HCT116 (cell line): ENCODE measurements at regions not wholly inside any gene's neighbourhood (a gene's known extent, or its start where the extent isn't known, plus 50 kb on each side); places are given as distances from the start of the nearest gene placed in this dataset.

Experiments used
- ATAC-seq: fragments of 200-7000 bp; cut with Tn5 transposase; 2 replicates; pipeline ENCODE4 v1.9.1; 2020; ENCODE audit warnings: mild to moderate bottlenecking, moderate library complexity
- BruUV-seq: library from RNA; stranded (reverse); fragments of 400-500 nt; replicated peaks from 2 replicates; lab custom pipeline; 2021; lab: Mats Ljungman, UMichigan
- CTCF ChIA-PET: fragments of 300-600 bp; sonication (Branson Sonifier 250); formaldehyde crosslinking; loops from one replicate; lab custom pipeline; 2021; ENCODE audit warnings: antibody characterized with exemption; lab: Charles Lee
- POLR2A ChIA-PET: fragments of 300-600, 350-600 bp; sonication (Branson Sonifier 250); formaldehyde crosslinking; loops from one replicate; lab custom pipeline; 2021; ENCODE audit warnings: antibody characterized with exemption; lab: Charles Lee
- RAD21 ChIA-PET, 2 experiments: fragments of 300-600 bp; sonication (Branson Sonifier 250); formaldehyde crosslinking; loops; one replicate each; lab custom pipeline; 2023; ENCODE audit warnings: low total read pairs in 2 of 2; ENCODE audit not compliant: uncharacterized antibody in 2 of 2, unreplicated experiment in 2 of 2, low non-redundant PET in 1 of 2; lab: Charles Lee
- DNase-seq: peaks from one replicate; pipeline ENCODE4 v3.0.0-alpha.2; 2010; ENCODE audit warnings: low read depth, low spot score
- H2AFZ ChIP-seq: fragments of 200-600 bp; shearing (Covaris generic), sonication (generic); 2 replicates; pipeline ENCODE4 v1.6.1; 2017; ENCODE audit warnings: low read depth, mixed run types, mixed read lengths, antibody characterized with exemption, low read length; ENCODE audit not compliant: poor library complexity, severe bottlenecking
- H3K27ac ChIP-seq: 2 replicates; pipeline ENCODE4 v1.5.1; 2012; ENCODE audit warnings: low read depth, low read length
- H3K27me3 ChIP-seq: fragments of 200-600 bp; sonication (generic); 2 replicates; pipeline ENCODE4 v1.6.1; 2016; ENCODE audit warnings: mixed run types, low read length, mixed read lengths; ENCODE audit not compliant: insufficient read depth
- H3K36me3 ChIP-seq, 2 experiments: fragments of 200-500 bp in 1 of 2; fragments of 200-600 bp in 1 of 2; sonication (Bioruptor generic) in 1 of 2; sonication (generic) in 1 of 2; 2 replicates each; pipeline versions ENCODE4 v1.5.1 to v1.6.1; 2014 to 2016; ENCODE audit warnings: low read length in 2 of 2, inconsistent platforms in 1 of 2, mixed read lengths in 1 of 2, mixed run types in 1 of 2; ENCODE audit not compliant: insufficient read depth in 2 of 2, control insufficient read depth in 1 of 2
- H3K4me1 ChIP-seq, 2 experiments: fragments of 200-600 bp in 1 of 2; sonication (generic) in 1 of 2; 2 replicates each; pipeline versions ENCODE4 v1.5.1 to v1.6.1; 2012 to 2017; ENCODE audit warnings: low read length in 2 of 2, inconsistent platforms in 1 of 2, mild to moderate bottlenecking in 1 of 2, mixed read lengths in 1 of 2, mixed run types in 1 of 2, moderate library complexity in 1 of 2; ENCODE audit not compliant: insufficient read depth in 2 of 2, control insufficient read depth in 1 of 2
- H3K4me2 ChIP-seq: fragments of 200-600 bp; sonication (generic); 2 replicates; pipeline ENCODE4 v1.6.1; 2017; ENCODE audit warnings: mixed run types, low read length, mixed read lengths
- H3K4me3 ChIP-seq, 2 experiments: fragments of 200-600 bp in 1 of 2; sonication (generic) in 1 of 2; replicated peaks in 1 of 2; 2 replicates each; pipeline ENCODE4 v1.5.1; 2011 to 2016; ENCODE audit warnings: low read length in 2 of 2, control low read depth in 1 of 2, low read depth in 1 of 2, mild to moderate bottlenecking in 1 of 2, mixed read lengths in 1 of 2, mixed run types in 1 of 2
- H3K79me2 ChIP-seq: fragments of 200-600 bp; sonication (generic); 2 replicates; pipeline ENCODE4 v1.6.1; 2017; ENCODE audit warnings: mild to moderate bottlenecking, mixed run types, low read length, moderate library complexity, mixed read lengths; ENCODE audit not compliant: insufficient read depth
- H3K9ac ChIP-seq: fragments of 200-600 bp; sonication (generic); 2 replicates; pipeline ENCODE4 v1.6.1; 2016; ENCODE audit warnings: low read length, mixed read lengths
- H3K9me2 ChIP-seq: fragments of 200-600 bp; sonication (generic), shearing (Covaris generic); 2 replicates; pipeline ENCODE4 v1.6.1; 2017; ENCODE audit warnings: mixed run types, mild to moderate bottlenecking, moderate library complexity; ENCODE audit not compliant: insufficient read depth
- H3K9me3 ChIP-seq, 2 experiments: fragments of 200-500 bp in 1 of 2; fragments of 200-600 bp in 1 of 2; sonication (Bioruptor generic) in 1 of 2; sonication (generic) in 1 of 2; 2 replicates each; pipeline ENCODE4 v1.6.1; 2014 to 2017; ENCODE audit warnings: low read length in 2 of 2, mixed read lengths in 2 of 2, inconsistent platforms in 1 of 2, low read depth in 1 of 2, mild to moderate bottlenecking in 1 of 2, mixed run types in 1 of 2, moderate library complexity in 1 of 2; ENCODE audit not compliant: control insufficient read depth in 1 of 2, insufficient read depth in 1 of 2
- H4K20me1 ChIP-seq: fragments of 200-600 bp; sonication (generic), shearing (Covaris generic); 2 replicates; pipeline ENCODE4 v1.6.1; 2017; ENCODE audit warnings: mixed run types, mild to moderate bottlenecking, moderate library complexity; ENCODE audit not compliant: insufficient read depth
- ATF3 ChIP-seq: IDR thresholded peaks from 2 replicates; pipeline ENCODE4 v1.6.1; 2012
- CBX3 ChIP-seq: IDR thresholded peaks from 2 replicates; pipeline ENCODE4 v1.6.1; 2012; ENCODE audit warnings: low read depth
- CEBPB ChIP-seq: IDR thresholded peaks from 2 replicates; pipeline ENCODE4 v1.6.1; 2012; ENCODE audit warnings: low read depth
- CTCF ChIP-seq, 3 experiments: fragments of 200-600 bp in 1 of 3; sonication (generic) in 1 of 3; IDR thresholded peaks in 2 of 3; conservative IDR thresholded peaks in 1 of 3; 2 replicates each; pipeline ENCODE4 v1.5.1; 2012 to 2017; ENCODE audit warnings: low read depth in 2 of 3, low read length in 2 of 3, antibody characterized with exemption in 1 of 3, borderline replicate concordance in 1 of 3, control low read depth in 1 of 3, mild to moderate bottlenecking in 1 of 3, mixed read lengths in 1 of 3, mixed run types in 1 of 3, moderate library complexity in 1 of 3; ENCODE audit not compliant: insufficient read depth in 1 of 3
- EGR1 ChIP-seq: IDR thresholded peaks from 2 replicates; pipeline ENCODE4 v1.6.1; 2012; ENCODE audit warnings: low read depth
- ELF1 ChIP-seq: IDR thresholded peaks from 2 replicates; pipeline ENCODE4 v1.6.1; 2012; ENCODE audit warnings: low read depth, borderline replicate concordance
- FOSL1 ChIP-seq: IDR thresholded peaks from 2 replicates; pipeline ENCODE4 v1.6.1; 2012; ENCODE audit warnings: low read depth
- POLR2A ChIP-seq: IDR thresholded peaks from 2 replicates; pipeline ENCODE4 v1.7.0; 2011; ENCODE audit warnings: borderline replicate concordance; ENCODE audit not compliant: insufficient read depth, insufficient read length; ENCODE audit errors: extremely low read depth
- RAD21 ChIP-seq: IDR thresholded peaks from 2 replicates; pipeline ENCODE4 v1.6.1; 2012; ENCODE audit warnings: low read depth, mild to moderate bottlenecking
- SIN3A ChIP-seq: IDR thresholded peaks from 2 replicates; pipeline ENCODE4 v1.6.1; 2012; ENCODE audit warnings: low read depth
- SP1 ChIP-seq: IDR thresholded peaks from 2 replicates; pipeline ENCODE4 v1.6.1; 2012; ENCODE audit warnings: low read depth
- SRF ChIP-seq: IDR thresholded peaks from 2 replicates; pipeline ENCODE4 v1.6.1; 2012; ENCODE audit warnings: low read depth
- TCF7L2 ChIP-seq: IDR thresholded peaks from 2 replicates; pipeline ENCODE4 v1.7.0; 2011; ENCODE audit warnings: borderline replicate concordance, inconsistent platforms; ENCODE audit not compliant: insufficient read depth, insufficient read length; ENCODE audit errors: extremely low read depth
- YY1 ChIP-seq: IDR thresholded peaks from 2 replicates; pipeline ENCODE4 v1.6.1; 2011; ENCODE audit warnings: low read length, low read depth, moderate library complexity, mild to moderate bottlenecking; ENCODE audit not compliant: insufficient replicate concordance; ENCODE audit errors: extremely low read depth
- ZFX ChIP-seq: fragments of 450-650 bp; IDR thresholded peaks from 2 replicates; pipeline ENCODE4 v1.6.1; 2017
- ZNF274 ChIP-seq: fragments of 200-500 bp; sonication (Bioruptor generic); IDR thresholded peaks from 2 replicates; pipeline ENCODE4 v1.6.1; 2014; ENCODE audit warnings: mild to moderate bottlenecking, low read depth, low read length, inconsistent platforms
- intact Hi-C: fragments of 100-400 bp; cut with micrococcal nuclease; formaldehyde crosslinking; loops from 2 replicates; pipeline ENCODE4 v1.10.0; 2022

GRCh38 chr9:121589986-121590385 is 61.4 kb upstream of the DAB2IP start:
- Histone ChIP-seq H3K9me3 (no peaks in the 10 kb centered on the region), H3K36me3 (no peaks in the 10 kb centered on the region), H2AFZ (no peak overlapping the region), H3K79me2 (no peaks in the 10 kb centered on the region), H3K4me3 (no peak overlapping the region), H3K9me2 (no peaks in the 10 kb centered on the region), H3K4me2 (no peak overlapping the region), H3K27me3 (peaks cover 19% of the 10 kb centered on the region; the same call in 1 of the 2 replicates), H3K9ac (no peak overlapping the region), H3K27ac (no peak overlapping the region), H4K20me1 (no peaks in the 10 kb centered on the region), H3K4me1 (no peaks in the 10 kb centered on the region)
- intact Hi-C loops = no loop called here
- RAD21 ChIA-PET = no interaction called here
- ATAC-seq = no peak
- no TSS peak for BruUV-seq
- no peak for TF ChIP-seq ZFX
- no peak for TF ChIP-seq CTCF (IDR thresholded peaks at IDR 0.05 in 2 of 3, conservative IDR thresholded peaks at IDR 0.05 in 1 of 3; ENCODE audit: borderline replicate concordance in 1 of 3, insufficient read depth in 1 of 3, low read depth in 2 of 3, low read length in 2 of 3)
- TF ChIP-seq RAD21 = no peak
- no peak for TF ChIP-seq SIN3A
- no peak for TF ChIP-seq SRF
- no peak for TF ChIP-seq POLR2A
- TF ChIP-seq YY1 = no peak
- no peak for TF ChIP-seq EGR1
- TF ChIP-seq SP1 = no peak
- TF ChIP-seq FOSL1 = no peak
- TF ChIP-seq CEBPB = no peak
- TF ChIP-seq CBX3 = no peak
- no peak for TF ChIP-seq ZNF274
- TF ChIP-seq ELF1 = no peak
- no peak for TF ChIP-seq TCF7L2
- no peak for TF ChIP-seq ATF3
- DNase-seq = no peak
- CTCF ChIA-PET = no interaction called here
- POLR2A ChIA-PET = no interaction called here
